ENCODE measurements at regions not wholly inside any gene's neighbourhood (a gene's known extent, or its start where the extent isn't known, plus 50 kb on each side); places are given as distances from the start of the nearest gene placed in this dataset.

DNA sequence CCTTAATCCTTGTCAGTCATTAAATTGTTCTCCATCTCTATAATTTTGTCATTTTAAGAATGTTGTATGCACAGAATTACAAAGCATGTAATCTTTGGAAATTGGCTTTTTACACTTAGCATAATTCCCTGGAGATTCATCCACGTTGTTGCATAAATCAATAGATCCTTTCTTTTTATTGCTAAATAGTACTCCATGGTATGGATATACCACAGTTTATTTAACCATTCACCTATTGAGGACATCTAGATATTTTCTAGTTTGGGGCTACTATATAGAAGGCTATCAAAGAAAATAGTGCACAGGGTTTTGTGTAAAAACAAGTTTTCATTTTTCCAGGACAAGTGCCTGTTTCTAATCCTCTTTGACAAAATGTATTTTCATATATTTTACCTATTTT, 523.6 kb upstream of the KLF12 start:
- H3K4me1 ChIP-seq = no peaks in the 10 kb centered on the region
- TF ChIP-seq POLR2A (IDR thresholded peaks at IDR 0.05) = no peak
- TF ChIP-seq, protein P1, sequence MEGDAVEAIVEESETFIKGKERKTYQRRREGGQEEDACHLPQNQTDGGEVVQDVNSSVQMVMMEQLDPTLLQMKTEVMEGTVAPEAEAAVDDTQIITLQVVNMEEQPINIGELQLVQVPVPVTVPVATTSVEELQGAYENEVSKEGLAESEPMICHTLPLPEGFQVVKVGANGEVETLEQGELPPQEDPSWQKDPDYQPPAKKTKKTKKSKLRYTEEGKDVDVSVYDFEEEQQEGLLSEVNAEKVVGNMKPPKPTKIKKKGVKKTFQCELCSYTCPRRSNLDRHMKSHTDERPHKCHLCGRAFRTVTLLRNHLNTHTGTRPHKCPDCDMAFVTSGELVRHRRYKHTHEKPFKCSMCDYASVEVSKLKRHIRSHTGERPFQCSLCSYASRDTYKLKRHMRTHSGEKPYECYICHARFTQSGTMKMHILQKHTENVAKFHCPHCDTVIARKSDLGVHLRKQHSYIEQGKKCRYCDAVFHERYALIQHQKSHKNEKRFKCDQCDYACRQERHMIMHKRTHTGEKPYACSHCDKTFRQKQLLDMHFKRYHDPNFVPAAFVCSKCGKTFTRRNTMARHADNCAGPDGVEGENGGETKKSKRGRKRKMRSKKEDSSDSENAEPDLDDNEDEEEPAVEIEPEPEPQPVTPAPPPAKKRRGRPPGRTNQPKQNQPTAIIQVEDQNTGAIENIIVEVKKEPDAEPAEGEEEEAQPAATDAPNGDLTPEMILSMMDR (IDR thresholded peaks at IDR 0.05 in 4 of 5, conservative IDR thresholded peaks at IDR 0.05 in 1 of 5) = no peak
- H3K4me3 ChIP-seq = no peak overlapping the region

DNA sequence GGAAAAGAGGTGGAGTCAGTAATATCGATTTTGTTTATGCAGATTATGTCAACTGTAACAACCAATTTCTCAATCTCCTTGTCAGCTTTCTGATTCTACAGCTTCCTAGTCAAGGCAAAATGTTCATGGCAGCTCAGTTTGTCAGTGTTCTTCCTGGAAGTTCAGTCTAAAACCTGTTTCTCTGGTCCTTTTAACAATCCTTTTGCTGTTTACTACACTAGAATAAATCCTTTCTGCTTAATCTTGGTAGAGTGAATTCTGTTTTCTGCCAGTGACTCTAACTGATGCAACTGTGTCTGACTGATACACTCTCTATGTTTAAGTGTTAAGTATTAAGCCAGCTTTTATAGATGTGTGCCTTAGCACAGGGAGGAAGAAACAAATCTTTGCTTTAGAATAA, 516.9 kb upstream of the KLF12 start:
- H3K9me3 ChIP-seq = no peaks in the 10 kb centered on the region
- H3K27ac ChIP-seq = no peak overlapping the region
- in situ Hi-C loops (cut with MboI; ENCODE audit: low sequenced_read_pairs in 4 of 4) = no loop called here
- no peaks in the 10 kb centered on the region for H3K27me3 ChIP-seq
- intact Hi-C loops (cut with DNase I; ENCODE audit: low total_unique reads) = no loop called here
- ATAC-seq = no peak
- no peak for DNase-seq
- TF ChIP-seq POLR2A (IDR thresholded peaks at IDR 0.05) = no peak
- TF ChIP-seq, protein P1 (IDR thresholded peaks at IDR 0.05 in 4 of 5, conservative IDR thresholded peaks at IDR 0.05 in 1 of 5) = no peak
- H3K4me3 ChIP-seq = no peak overlapping the region
- no peaks in the 10 kb centered on the region for H3K36me3 ChIP-seq
- H3K4me1 ChIP-seq = no peaks in the 10 kb centered on the region

More for the DNA sequence above, 523.6 kb upstream of the KLF12 start:
- intact Hi-C loops (cut with DNase I; ENCODE audit: low total_unique reads) = no loop called here
- DNase-seq (no peak), ATAC-seq (no peak)
- Histone ChIP-seq H3K27ac (no peak overlapping the region), H3K27me3 (no peaks in the 10 kb centered on the region), H3K36me3 (no peaks in the 10 kb centered on the region), H3K9me3 (no peaks in the 10 kb centered on the region)
- in situ Hi-C loops (cut with MboI; ENCODE audit: low sequenced_read_pairs in 4 of 4) = no loop called here

DNA sequence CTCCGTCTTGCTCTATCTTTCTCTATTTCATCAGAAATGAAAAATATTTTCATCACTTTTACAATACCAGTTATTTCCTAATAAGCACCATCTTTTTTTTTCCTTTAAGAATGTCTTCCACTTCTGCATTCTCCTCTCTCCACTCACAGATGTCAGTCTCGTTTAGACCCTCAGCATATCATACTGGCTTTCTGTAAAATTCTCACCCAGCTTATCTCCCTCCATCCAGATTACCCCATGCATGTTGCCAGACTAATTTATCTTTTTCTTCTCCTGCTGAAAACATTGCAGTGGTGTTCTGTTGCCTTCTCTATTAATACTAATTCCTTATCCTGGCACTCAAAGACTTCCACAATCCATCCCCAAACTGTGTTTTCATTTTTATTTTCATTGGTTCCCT, 513.8 kb upstream of the KLF12 start:
- no peaks in the 10 kb centered on the region for H3K36me3 ChIP-seq
- in situ Hi-C loops (cut with MboI; ENCODE audit: low sequenced_read_pairs in 4 of 4) (no loop called here), intact Hi-C loops (cut with DNase I; ENCODE audit: low total_unique reads) (no loop called here)
- DNase-seq = no peak
- H3K4me1 ChIP-seq = no peaks in the 10 kb centered on the region
- no peak for ATAC-seq
- H3K9me3 ChIP-seq = no peaks in the 10 kb centered on the region
- TF ChIP-seq, protein P1 (IDR thresholded peaks at IDR 0.05 in 4 of 5, conservative IDR thresholded peaks at IDR 0.05 in 1 of 5) = no peak
- no peak for TF ChIP-seq POLR2A (IDR thresholded peaks at IDR 0.05)
- H3K27ac ChIP-seq = no peak overlapping the region
- no peaks in the 10 kb centered on the region for H3K27me3 ChIP-seq
- H3K4me3 ChIP-seq = no peak overlapping the region

DNA sequence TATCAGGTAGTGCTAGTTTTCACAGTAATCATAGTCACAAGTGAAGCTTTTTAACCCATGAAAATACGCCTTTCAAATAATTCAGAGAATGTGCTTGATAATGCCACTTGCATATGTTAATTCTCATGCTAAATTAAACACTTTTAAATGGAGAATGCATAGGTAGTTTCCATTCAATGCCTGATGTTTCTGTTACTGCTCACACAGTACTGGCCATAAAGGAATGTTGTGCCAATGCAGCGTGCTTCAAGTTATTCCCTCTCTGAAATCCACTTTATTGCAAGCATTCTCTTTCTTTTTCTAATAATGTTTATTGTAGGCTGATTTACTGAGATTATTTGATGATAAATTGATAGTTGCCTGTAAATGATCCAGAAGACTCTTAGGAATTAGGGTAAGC, 513.0 kb upstream of the KLF12 start:
- no peak for ATAC-seq
- in situ Hi-C loops (cut with MboI; ENCODE audit: low sequenced_read_pairs in 4 of 4) = no loop called here
- H3K9me3 ChIP-seq = no peaks in the 10 kb centered on the region

DNA sequence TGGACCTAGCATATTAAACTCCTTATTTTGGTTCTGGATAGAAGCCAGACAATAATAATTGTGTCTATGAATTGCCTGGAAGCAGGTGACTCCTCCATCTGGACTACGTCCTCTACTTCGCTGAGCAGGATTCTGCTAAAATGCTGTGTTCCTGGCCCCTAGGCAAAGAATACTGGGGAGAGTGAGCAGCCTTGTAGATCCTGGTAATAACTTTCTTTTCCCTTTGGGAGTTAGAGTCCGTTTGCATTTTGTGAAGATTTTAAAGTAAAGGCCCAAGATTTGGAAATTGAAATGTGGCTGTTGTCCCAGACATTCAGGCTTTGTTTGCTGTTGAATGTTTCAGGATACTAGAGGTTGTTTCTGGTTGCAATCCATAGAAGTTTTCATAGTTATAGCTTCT, 511.9 kb upstream of the KLF12 start:
- no peak for ATAC-seq
- intact Hi-C loops (cut with DNase I; ENCODE audit: low total_unique reads) = no loop called here
- H3K9me3 ChIP-seq = no peaks in the 10 kb centered on the region
- TF ChIP-seq, protein P1 (IDR thresholded peaks at IDR 0.05 in 4 of 5, conservative IDR thresholded peaks at IDR 0.05 in 1 of 5) = no peak
- no peak for TF ChIP-seq POLR2A (IDR thresholded peaks at IDR 0.05)
- DNase-seq = no peak
- in situ Hi-C loops (cut with MboI; ENCODE audit: low sequenced_read_pairs in 4 of 4) = no loop called here
- no peak overlapping the region for H3K27ac ChIP-seq
- no peak overlapping the region for H3K4me3 ChIP-seq
- H3K27me3 ChIP-seq = no peaks in the 10 kb centered on the region
- no peaks in the 10 kb centered on the region for H3K36me3 ChIP-seq
- no peaks in the 10 kb centered on the region for H3K4me1 ChIP-seq

More for the DNA sequence above, 513.0 kb upstream of the KLF12 start:
- TF ChIP-seq, protein P1 (IDR thresholded peaks at IDR 0.05 in 4 of 5, conservative IDR thresholded peaks at IDR 0.05 in 1 of 5) = no peak
- TF ChIP-seq POLR2A (IDR thresholded peaks at IDR 0.05) = no peak
- Histone ChIP-seq H3K27ac (no peak overlapping the region), H3K4me3 (no peak overlapping the region), H3K4me1 (no peaks in the 10 kb centered on the region), H3K36me3 (no peaks in the 10 kb centered on the region), H3K27me3 (no peaks in the 10 kb centered on the region)
- DNase-seq = no peak
- intact Hi-C loops (cut with DNase I; ENCODE audit: low total_unique reads) = no loop called here

Measured in gastrocnemius medialis (tissue), 4 donors.